GM12892 (cell line): ENCODE measurements at regions not wholly inside any gene's neighbourhood (a gene's known extent, or its start where the extent isn't known, plus 50 kb on each side); places are given as distances from the start of the nearest gene placed in this dataset.

ENCODE experiments used
- POLR2A ChIP-seq: IDR thresholded peaks from 2 replicates; pipeline ENCODE4 v1.6.1; 2011; ENCODE audit warnings: low read depth, low read length, control low read depth
- POLR2AphosphoS5 ChIP-seq: IDR thresholded peaks from 2 replicates; pipeline ENCODE4 v1.6.1; 2011; ENCODE audit warnings: low read depth, low read length, control low read depth

GRCh38 chr1:4327142-4327541, 327.3 kb upstream of the AJAP1 start:
- no peak for TF ChIP-seq POLR2AphosphoS5
- no peak for TF ChIP-seq POLR2A
